Activated CD4-positive, alpha-beta memory T cell treated with anti-CD3 and anti-CD28 coated beads, Interleukin-2, amount 10 ng/mL, durations not matched to agents 7 days and 5 days (primary cell): ENCODE measurements at regions not wholly inside any gene's neighbourhood (a gene's known extent, or its start where the extent isn't known, plus 50 kb on each side); places are given as distances from the start of the nearest gene placed in this dataset.
"Not testable (repeated sequence)": the region's sequence is repeated elsewhere in the genome, so short reads cannot be mapped to it uniquely, and the experiment has no call there.

Source experiments
- CTCF ChIA-PET: fragments of 350-600 bp; sonication (Branson Sonifier 250); formaldehyde crosslinking; loops from one replicate; lab custom pipeline; 2021; ENCODE audit warnings: antibody characterized with exemption, inconsistent platforms; lab: Charles Lee
- POLR2A ChIA-PET: fragments of 350-600 bp; sonication (Branson Sonifier 250); formaldehyde crosslinking; loops from one replicate; lab custom pipeline; 2021; ENCODE audit warnings: antibody characterized with exemption; lab: Charles Lee
- DNase-seq: peaks from one replicate; pipeline ENCODE4 v3.0.0-alpha.2; 2020
- H3K27ac Mint-ChIP-seq: one replicate; pipeline ENCODE4 v1.8.0; 2021; ENCODE audit warnings: mild to moderate bottlenecking, mixed read lengths
- H3K27me3 Mint-ChIP-seq: one replicate; pipeline ENCODE4 v1.8.0; 2021; ENCODE audit warnings: mixed read lengths
- H3K36me3 Mint-ChIP-seq: one replicate; pipeline ENCODE4 v1.8.0; 2021; ENCODE audit warnings: low read depth, mixed read lengths
- H3K4me1 Mint-ChIP-seq: one replicate; pipeline ENCODE4 v1.8.0; 2021; ENCODE audit warnings: mixed read lengths
- H3K4me3 Mint-ChIP-seq: one replicate; pipeline ENCODE4 v1.8.0; 2021; ENCODE audit warnings: mild to moderate bottlenecking, mixed read lengths
- H3K9me3 Mint-ChIP-seq: one replicate; pipeline ENCODE4 v1.8.0; 2021; ENCODE audit warnings: mixed read lengths

DNA sequence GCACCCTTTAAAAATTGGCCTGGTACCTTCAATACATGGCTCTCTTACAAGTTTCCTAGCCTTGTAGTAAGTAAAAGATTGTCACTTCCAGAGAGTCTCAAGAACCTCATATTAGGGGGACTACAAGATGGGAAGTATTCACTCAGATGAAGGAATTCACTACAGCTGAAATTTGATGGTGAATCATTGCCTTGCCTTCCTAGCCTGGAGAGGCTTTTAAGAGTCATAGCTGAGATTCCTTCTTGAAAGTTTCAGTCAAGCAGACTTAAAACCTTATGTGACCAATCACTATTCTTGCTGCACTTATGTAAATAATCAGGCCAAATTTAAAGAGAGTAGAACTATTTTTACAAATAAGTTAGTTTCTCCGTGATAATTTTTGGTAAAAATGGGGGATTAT is 451.6 kb downstream of the TRHDE start:
- Mint-ChIP-seq H3K4me3 (no peak overlapping the region), H3K9me3 (no peaks in the 10 kb centered on the region), H3K27ac (no peak overlapping the region), H3K4me1 (no peaks in the 10 kb centered on the region), H3K36me3 (no peaks in the 10 kb centered on the region), H3K27me3 (no peaks in the 10 kb centered on the region)
- DNase-seq = no peak
- CTCF ChIA-PET = no interaction called here
- POLR2A ChIA-PET = no interaction called here

DNA sequence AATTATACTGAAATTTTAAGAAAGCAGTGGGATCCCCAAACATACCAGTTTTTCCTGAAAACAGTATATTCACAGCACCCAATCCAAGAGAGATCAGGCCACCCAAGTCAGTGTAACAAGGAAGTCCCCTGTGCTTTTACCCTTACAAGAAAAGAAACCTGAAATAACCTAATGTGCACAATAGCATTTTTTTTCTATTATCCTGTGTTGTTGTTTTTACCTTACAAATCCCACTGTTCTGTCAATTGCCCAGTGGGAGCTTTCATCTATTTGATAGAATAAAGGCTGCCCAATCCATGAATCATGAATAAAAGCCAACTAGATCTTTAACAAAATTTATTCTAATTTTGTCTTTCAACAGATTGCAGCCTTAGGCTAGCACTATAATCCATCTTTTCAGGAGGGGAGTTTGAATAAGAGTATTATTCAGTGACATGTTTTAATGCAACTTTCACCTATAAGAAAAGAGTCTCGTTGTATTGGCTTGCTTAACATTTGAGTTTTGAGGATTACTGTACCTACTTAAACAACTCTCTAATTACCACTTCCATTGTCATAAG is 457.4 kb downstream of the TRHDE start:
- no peak for DNase-seq
- Mint-ChIP-seq H3K9me3 (peaks cover 3% of the 10 kb centered on the region), H3K27ac (no peak overlapping the region), H3K27me3 (no peaks in the 10 kb centered on the region), H3K4me1 (no peaks in the 10 kb centered on the region), H3K36me3 (no peaks in the 10 kb centered on the region), H3K4me3 (no peak overlapping the region)
- POLR2A ChIA-PET = no interaction called here
- CTCF ChIA-PET = no interaction called here

DNA sequence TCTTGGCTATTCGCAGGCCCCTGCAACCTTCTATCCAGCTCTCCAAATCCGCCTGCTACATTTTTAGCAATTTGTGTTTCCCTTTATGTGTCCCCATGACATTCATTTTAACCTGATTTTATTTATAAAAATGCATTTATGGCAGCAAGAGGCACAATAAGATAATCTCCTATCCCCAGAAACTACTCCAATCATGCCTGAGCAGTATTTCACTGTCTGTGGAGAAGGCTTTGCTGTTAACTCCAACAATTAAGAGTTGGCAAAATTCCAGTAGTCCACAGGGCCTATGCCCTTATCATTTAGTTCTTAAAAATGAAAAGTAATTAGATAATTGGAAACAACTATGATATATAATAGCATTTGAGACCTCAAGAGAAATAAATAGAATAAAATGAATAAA is 462.4 kb downstream of the TRHDE start:
- no peaks in the 10 kb centered on the region for H3K4me1 Mint-ChIP-seq
- H3K4me3 Mint-ChIP-seq = no peak overlapping the region
- DNase-seq = no peak
- no peak overlapping the region for H3K27ac Mint-ChIP-seq
- POLR2A ChIA-PET = no interaction called here
- peaks cover 3% of the 10 kb centered on the region for H3K9me3 Mint-ChIP-seq
- H3K36me3 Mint-ChIP-seq = no peaks in the 10 kb centered on the region
- H3K27me3 Mint-ChIP-seq = no peaks in the 10 kb centered on the region
- CTCF ChIA-PET = no interaction called here

DNA sequence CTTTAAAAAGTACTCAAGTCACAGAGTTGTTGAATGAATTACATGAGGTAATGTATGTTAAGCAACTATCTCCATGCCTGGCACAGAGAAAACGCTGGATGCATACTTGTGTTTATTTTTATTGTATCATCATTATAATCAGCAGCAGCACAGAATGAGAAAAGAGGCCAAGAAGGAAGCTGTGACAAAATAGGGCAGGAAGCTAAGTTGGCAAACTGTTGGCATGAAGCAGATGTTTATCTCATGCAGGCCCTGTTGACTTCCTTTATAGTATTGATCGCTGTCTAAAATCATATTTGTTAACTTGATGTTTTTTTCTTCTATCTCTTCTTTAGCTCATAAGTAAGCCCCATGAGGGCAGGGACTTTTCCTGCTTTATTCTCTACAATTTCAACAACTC is 466.6 kb downstream of the TRHDE start:
- Mint-ChIP-seq H3K27me3 (no peaks in the 10 kb centered on the region), H3K27ac (no peak overlapping the region), H3K4me1 (no peaks in the 10 kb centered on the region), H3K36me3 (no peaks in the 10 kb centered on the region), H3K9me3 (peaks cover 14% of the 10 kb centered on the region), H3K4me3 (no peak overlapping the region)
- ChIA-PET POLR2A (no interaction called here), CTCF (no interaction called here)
- no peak for DNase-seq

DNA sequence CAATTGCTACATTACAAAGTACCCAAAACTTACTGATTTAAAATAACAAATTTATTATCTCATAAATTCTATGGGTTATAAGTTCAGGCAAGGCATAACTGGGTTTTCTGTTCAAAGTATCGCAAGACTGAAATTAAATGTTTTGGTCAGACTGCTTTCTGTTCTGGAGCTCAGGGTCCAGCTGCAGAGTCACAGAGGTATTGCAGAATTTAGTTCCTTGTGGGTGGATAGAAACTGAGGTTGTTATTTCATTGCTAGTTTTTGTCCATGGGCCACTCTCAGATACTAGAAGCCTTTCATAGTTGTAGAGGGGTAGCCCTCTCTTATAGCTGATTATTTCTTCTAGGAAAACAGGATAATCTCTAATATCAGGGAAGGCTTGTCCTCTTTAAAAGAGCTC is 467.9 kb downstream of the TRHDE start:
- H3K9me3 Mint-ChIP-seq = peaks cover 16% of the 10 kb centered on the region
- H3K27me3 Mint-ChIP-seq = no peaks in the 10 kb centered on the region
- no peak overlapping the region for H3K27ac Mint-ChIP-seq
- ChIA-PET CTCF (no interaction called here), POLR2A (no interaction called here)
- no peak overlapping the region for H3K4me3 Mint-ChIP-seq
- H3K4me1 Mint-ChIP-seq = no peaks in the 10 kb centered on the region
- H3K36me3 Mint-ChIP-seq = no peaks in the 10 kb centered on the region
- DNase-seq = no peak

DNA sequence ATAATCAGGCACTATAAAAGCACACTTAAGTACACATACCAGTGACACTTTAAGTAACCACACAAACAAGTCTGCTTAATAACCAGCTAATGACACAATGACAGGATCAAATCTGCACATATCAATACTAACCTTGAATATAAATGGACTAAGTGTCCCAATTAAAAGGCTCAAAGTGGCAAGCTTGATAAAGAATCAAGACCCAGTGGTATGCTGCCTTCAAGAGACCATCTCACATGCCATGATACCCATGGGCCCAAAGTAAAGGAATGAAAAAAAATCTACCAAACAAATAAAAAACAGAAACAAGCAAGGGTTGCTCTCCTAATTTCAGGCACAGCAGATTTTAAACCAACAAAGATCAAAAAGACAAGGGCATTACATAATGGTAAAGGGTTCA is 470.4 kb downstream of the TRHDE start:
- Mint-ChIP-seq H3K27me3 (no peaks in the 10 kb centered on the region), H3K4me3 (no peak overlapping the region), H3K4me1 (no peaks in the 10 kb centered on the region), H3K36me3 (no peaks in the 10 kb centered on the region), H3K27ac (no peak overlapping the region), H3K9me3 (peaks cover 18% of the 10 kb centered on the region)
- no peak for DNase-seq
- ChIA-PET CTCF (no interaction called here), POLR2A (no interaction called here)

DNA sequence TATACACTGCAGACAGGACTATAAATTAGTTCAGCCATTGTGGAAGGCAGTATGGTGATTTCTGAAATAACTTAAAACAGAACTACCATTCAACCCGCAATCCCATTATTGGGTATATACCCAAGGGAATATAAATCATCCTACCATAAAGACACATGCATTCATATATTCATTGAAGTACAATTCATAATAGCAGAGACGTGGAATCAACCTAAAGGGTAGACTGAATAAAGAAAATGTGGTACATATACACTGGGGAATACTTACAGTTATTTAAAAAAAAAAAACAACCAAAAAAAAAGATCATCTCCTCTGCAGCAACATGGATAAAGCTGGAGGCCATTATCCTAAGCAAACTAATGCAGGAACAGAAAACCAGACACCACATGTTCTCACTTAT is 473.9 kb downstream of the TRHDE start:
- Mint-ChIP-seq H3K9me3 (peaks cover 20% of the 10 kb centered on the region), H3K4me1 (no peaks in the 10 kb centered on the region), H3K36me3 (no peaks in the 10 kb centered on the region), H3K27ac (no peak overlapping the region), H3K27me3 (no peaks in the 10 kb centered on the region), H3K4me3 (no peak overlapping the region)
- ChIA-PET CTCF (no interaction called here), POLR2A (no interaction called here)
- no peak for DNase-seq

DNA sequence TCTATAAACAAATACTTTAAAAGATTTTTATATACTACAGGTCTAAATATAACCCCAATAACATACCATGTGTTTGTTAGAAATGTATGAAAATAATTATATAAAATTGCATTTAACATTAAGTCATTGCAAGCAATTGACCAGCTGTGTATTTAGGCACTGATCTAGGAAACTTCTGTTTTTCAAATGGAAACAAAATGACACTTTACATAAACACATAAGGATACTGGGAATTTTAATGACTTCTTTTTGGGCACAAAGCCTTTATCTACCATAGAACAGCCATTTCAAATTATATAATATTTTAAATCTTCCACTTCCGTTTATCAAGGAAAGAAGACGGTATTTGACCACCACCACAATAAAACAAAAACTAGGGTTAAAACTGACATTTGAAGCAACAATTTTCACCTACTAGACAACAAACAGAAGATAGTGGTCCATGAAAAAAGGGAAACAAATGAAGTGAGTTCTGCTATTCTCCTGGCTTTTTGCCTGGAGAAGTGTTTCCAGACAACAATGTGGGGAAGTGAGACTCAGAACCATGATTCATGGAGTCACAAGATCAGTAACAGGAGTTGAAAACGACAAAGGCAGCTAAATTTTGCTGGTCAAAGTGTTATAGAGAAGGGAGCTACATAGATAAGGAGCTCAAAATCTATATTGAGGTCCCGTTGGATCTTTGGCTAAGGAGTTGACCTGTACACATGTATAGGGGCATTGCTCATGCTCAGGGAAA is 475.1 kb downstream of the TRHDE start:
- no peaks in the 10 kb centered on the region for H3K27me3 Mint-ChIP-seq
- no peaks in the 10 kb centered on the region for H3K36me3 Mint-ChIP-seq
- H3K27ac Mint-ChIP-seq = no peak overlapping the region
- DNase-seq = no peak
- H3K4me3 Mint-ChIP-seq = no peak overlapping the region
- ChIA-PET CTCF (no interaction called here), POLR2A (no interaction called here)
- no peaks in the 10 kb centered on the region for H3K4me1 Mint-ChIP-seq
- H3K9me3 Mint-ChIP-seq = peaks cover 15% of the 10 kb centered on the region

DNA sequence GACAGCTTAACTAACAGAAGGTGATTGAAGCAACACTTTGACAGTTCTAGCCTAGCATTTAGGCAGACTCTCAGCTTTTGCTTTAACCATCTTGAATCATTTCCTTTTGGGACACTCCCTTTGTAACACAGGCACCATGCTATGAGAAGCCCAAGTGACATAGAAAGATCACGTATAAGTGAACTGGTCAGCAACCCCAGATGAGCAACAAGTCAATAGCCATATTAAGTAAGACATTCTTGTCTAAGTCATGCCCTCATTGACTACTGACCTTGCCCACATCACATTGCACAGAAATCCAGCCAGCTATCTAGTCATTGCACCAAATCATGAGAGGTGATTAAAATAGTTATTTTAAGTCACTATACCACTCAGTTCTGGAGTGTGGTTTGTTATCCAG is 476.8 kb downstream of the TRHDE start:
- H3K4me3 Mint-ChIP-seq = no peak overlapping the region
- ChIA-PET CTCF (no interaction called here), POLR2A (no interaction called here)
- H3K27ac Mint-ChIP-seq = no peak overlapping the region
- DNase-seq = no peak
- no peaks in the 10 kb centered on the region for H3K27me3 Mint-ChIP-seq
- peaks cover 9% of the 10 kb centered on the region for H3K9me3 Mint-ChIP-seq
- no peaks in the 10 kb centered on the region for H3K4me1 Mint-ChIP-seq
- H3K36me3 Mint-ChIP-seq = no peaks in the 10 kb centered on the region

DNA sequence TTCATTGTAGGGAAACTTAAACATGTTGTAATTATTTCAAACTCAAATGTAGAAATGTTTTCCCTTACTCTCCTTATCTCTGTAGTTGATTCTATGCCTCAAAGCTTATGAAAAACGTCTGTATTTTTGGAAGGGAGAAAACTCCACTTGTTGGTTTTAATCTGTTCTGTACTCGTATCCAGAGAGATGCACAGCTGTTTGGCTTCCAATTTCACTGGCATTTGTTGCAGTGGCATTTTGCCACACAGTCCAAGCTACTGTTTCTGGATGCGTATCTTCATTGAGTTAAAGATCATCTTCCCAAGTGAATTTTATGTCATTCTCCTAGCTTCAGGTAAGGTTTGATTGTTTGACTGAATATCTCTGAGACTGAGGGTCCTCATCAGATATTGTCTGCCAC is 481.4 kb downstream of the TRHDE start:
- H3K27ac Mint-ChIP-seq = no peak overlapping the region
- H3K9me3 Mint-ChIP-seq = peaks cover 10% of the 10 kb centered on the region
- no peaks in the 10 kb centered on the region for H3K4me1 Mint-ChIP-seq
- ChIA-PET CTCF (interaction anchor here (1.1 kb wide), 1 partner anchor 17 kb away, joined by 4 read pairs; no protein-coding TSS in a partner anchor), POLR2A (no interaction called here)
- H3K4me3 Mint-ChIP-seq = no peak overlapping the region
- H3K36me3 Mint-ChIP-seq = no peaks in the 10 kb centered on the region
- no peak for DNase-seq
- H3K27me3 Mint-ChIP-seq = no peaks in the 10 kb centered on the region

DNA sequence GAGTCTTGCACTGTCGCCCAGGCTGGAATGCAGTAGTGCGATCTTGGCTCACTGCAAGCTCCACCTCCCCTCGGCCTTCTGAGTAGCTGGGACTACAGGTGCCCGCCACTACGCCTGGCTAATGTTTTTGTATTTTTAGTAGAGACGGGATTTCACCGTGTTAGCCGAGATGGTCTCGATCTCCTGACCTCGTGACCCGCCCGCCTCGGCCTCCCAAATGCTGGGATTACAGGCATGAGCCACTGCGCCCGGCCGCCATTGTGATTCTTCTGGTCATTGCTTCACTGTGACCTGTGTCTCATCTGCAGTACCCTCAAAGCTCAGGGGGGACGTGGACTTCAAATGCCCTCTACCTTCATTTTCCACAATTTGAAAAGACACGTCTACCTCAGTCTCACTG is 481.9 kb downstream of the TRHDE start:
- DNase-seq, POLR2A ChIA-PET, H3K4me3 Mint-ChIP-seq, H3K27me3 Mint-ChIP-seq, H3K36me3 Mint-ChIP-seq, H3K27ac Mint-ChIP-seq, H3K4me1 Mint-ChIP-seq: not testable (repeated sequence)
- peaks cover 11% of the 10 kb centered on the region for H3K9me3 Mint-ChIP-seq
- CTCF ChIA-PET = interaction anchor here (0.6 to 1.1 kb wide), 2 partner anchors 16 to 237 kb away, joined by 3 to 4 read pairs; no protein-coding TSS in a partner anchor

DNA sequence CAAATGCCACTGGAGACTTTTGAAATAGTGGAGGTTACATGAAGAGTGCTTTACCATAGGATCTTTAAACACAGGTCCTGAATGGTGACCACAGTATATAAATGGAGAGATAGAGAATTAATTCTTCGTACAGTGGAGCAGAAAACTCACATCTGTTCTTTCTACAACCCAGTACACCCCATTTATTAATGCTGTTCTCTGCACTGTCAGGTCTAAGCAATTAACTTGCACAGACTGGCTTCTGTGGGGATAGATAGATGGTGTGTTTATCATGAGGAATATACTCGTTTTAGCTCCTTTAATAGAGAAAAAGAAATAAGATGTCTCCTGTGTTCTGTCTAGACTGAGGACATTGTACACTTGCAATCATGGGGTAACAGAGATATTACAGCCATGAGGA is 494.3 kb downstream of the TRHDE start:
- Mint-ChIP-seq H3K27ac (no peak overlapping the region), H3K4me1 (no peaks in the 10 kb centered on the region), H3K27me3 (no peaks in the 10 kb centered on the region), H3K9me3 (peaks cover 2% of the 10 kb centered on the region), H3K36me3 (no peaks in the 10 kb centered on the region), H3K4me3 (no peak overlapping the region)
- DNase-seq = no peak
- ChIA-PET CTCF (no interaction called here), POLR2A (no interaction called here)

DNA sequence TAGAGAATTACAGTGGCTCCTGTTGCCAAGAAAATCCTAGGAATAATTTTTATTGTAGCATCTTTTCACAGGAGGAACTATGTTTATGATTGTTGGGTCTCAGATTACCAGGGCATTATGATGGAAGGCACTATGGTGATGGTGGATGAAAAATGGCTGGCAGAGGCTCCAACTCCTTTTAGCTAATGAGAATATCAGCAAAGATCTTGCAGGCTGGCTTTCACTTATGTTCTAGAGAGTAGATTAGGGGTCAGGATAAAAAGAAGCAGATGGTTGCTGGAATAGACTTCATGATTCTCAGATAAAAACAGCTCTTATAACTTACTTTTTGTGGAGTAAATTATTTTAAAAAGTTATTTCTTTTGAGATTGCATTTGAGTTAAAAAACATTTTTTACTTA is 501.9 kb downstream of the TRHDE start:
- H3K27me3 Mint-ChIP-seq = no peaks in the 10 kb centered on the region
- peaks cover 5% of the 10 kb centered on the region for H3K9me3 Mint-ChIP-seq
- no peaks in the 10 kb centered on the region for H3K4me1 Mint-ChIP-seq
- H3K36me3 Mint-ChIP-seq = no peaks in the 10 kb centered on the region
- no peak overlapping the region for H3K27ac Mint-ChIP-seq
- H3K4me3 Mint-ChIP-seq = no peak overlapping the region
- ChIA-PET CTCF (no interaction called here), POLR2A (no interaction called here)
- no peak for DNase-seq

DNA sequence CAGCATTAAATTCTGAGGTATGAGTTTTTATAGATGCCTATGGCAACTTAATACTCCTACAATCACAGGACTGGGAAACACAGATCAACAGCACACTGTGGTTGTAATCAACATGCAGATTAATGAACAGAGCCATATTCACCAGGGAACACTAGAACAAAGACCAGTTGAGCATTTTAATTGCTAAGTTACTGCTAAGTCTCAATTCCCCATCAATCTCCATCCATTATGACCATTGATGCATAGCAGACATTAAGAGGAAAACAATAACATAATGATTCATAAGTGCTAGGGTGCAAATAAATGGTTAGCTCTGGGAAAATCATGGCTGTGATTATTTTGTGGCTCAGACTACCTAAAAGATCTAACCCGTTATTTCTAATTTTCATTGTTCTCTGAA is 505.6 kb downstream of the TRHDE start:
- no peaks in the 10 kb centered on the region for H3K36me3 Mint-ChIP-seq
- CTCF ChIA-PET = no interaction called here
- H3K9me3 Mint-ChIP-seq = peaks cover 5% of the 10 kb centered on the region
- no peaks in the 10 kb centered on the region for H3K4me1 Mint-ChIP-seq
- no peaks in the 10 kb centered on the region for H3K27me3 Mint-ChIP-seq
- no peak overlapping the region for H3K4me3 Mint-ChIP-seq
- DNase-seq = no peak
- no peak overlapping the region for H3K27ac Mint-ChIP-seq
- POLR2A ChIA-PET = no interaction called here
